Smooth muscle cell (in vitro differentiated cells): ENCODE measurements at regions not wholly inside any gene's neighbourhood (a gene's known extent, or its start where the extent isn't known, plus 50 kb on each side); places are given as distances from the start of the nearest gene placed in this dataset.
A peak's percentile ranks its signal among the peaks of the same experiment; 100 is the strongest.

Experiments
- DNase-seq: peaks from one replicate; lab custom pipeline; 2025; ENCODE audit not compliant: unreplicated experiment; lab: John Stamatoyannopoulos, UW
- H2AFZ ChIP-seq: fragments of 200-600 bp; sonication (generic); 2 replicates; pipeline ENCODE4 v1.6.0; 2016; ENCODE audit warnings: antibody characterized with exemption, low read depth, mild to moderate bottlenecking
- H3F3A ChIP-seq: fragments of 200-600 bp; sonication (generic); 2 replicates; pipeline ENCODE4 v1.6.0; 2017; ENCODE audit warnings: antibody characterized with exemption, low read depth
- H3K27ac ChIP-seq: fragments of 200-600 bp; sonication (generic); 2 replicates; pipeline ENCODE4 v1.5.1; 2016; ENCODE audit warnings: low read depth, mild to moderate bottlenecking
- H3K27me3 ChIP-seq: fragments of 200-600 bp; sonication (generic); 2 replicates; pipeline ENCODE4 v1.6.1; 2016; ENCODE audit warnings: low read depth, mild to moderate bottlenecking
- H3K36me3 ChIP-seq: fragments of 200-600 bp; sonication (generic); 2 replicates; pipeline ENCODE4 v1.5.1; 2016; ENCODE audit warnings: low read depth
- H3K4me1 ChIP-seq: fragments of 200-600 bp; sonication (generic); 2 replicates; pipeline ENCODE4 v1.5.1; 2016; ENCODE audit warnings: low read depth
- H3K4me2 ChIP-seq: fragments of 200-600 bp; sonication (generic); 2 replicates; pipeline ENCODE4 v1.6.0; 2016; ENCODE audit warnings: mild to moderate bottlenecking
- H3K4me3 ChIP-seq: fragments of 200-600 bp; sonication (generic); 2 replicates; pipeline ENCODE4 v1.5.1; 2016; ENCODE audit warnings: mild to moderate bottlenecking
- H3K79me2 ChIP-seq: fragments of 200-600 bp; sonication (generic); 2 replicates; pipeline ENCODE4 v1.6.0; 2016; ENCODE audit warnings: low read depth, mild to moderate bottlenecking
- H3K9ac ChIP-seq: fragments of 200-600 bp; sonication (generic); 2 replicates; pipeline ENCODE4 v1.6.0; 2016; ENCODE audit warnings: low read depth
- H3K9me3 ChIP-seq: fragments of 200-600 bp; sonication (generic); replicated peaks from 2 replicates; pipeline ENCODE4 v1.5.1; 2016; ENCODE audit warnings: low read depth
- H4K20me1 ChIP-seq: fragments of 200-600 bp; sonication (generic); 2 replicates; pipeline ENCODE4 v1.6.0; 2016; ENCODE audit warnings: low read depth
- CTCF ChIP-seq: fragments of 200-600 bp; sonication (generic); IDR thresholded peaks from 2 replicates; pipeline ENCODE4 v1.5.1; 2017; ENCODE audit warnings: borderline replicate concordance, mild to moderate bottlenecking, antibody characterized with exemption; ENCODE audit not compliant: insufficient read depth, poor library complexity, severe bottlenecking
- WGBS: methylation state at CpG from one replicate; pipeline ENCODE4 v1.1.7; 2016; ENCODE audit warnings: low lambda C conversion rate; 5-methylcytosine and 5-hydroxymethylcytosine counted together

DNA sequence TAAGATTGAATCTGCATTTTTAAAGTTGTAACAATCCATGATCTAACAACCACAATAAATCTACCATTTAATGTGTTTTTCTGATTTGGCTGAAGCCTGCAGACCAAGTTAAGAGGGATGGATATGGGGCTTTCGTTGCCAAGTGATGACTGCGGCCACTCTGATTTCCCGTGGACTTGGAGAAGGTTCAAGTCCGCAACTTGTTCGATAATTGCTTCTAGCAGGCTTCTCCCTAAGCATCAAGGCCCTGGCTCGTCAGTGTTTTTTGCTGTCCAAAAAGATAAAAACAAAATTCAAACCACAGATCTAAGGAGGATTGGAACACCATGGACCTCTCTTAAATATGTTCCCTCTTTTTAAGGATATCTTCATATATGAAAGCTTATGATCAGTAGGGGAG, 256.6 kb downstream of the CNTN3 start:
- DNase-seq, result no peak
- no peaks in the 10 kb centered on the region for H3F3A ChIP-seq

DNA sequence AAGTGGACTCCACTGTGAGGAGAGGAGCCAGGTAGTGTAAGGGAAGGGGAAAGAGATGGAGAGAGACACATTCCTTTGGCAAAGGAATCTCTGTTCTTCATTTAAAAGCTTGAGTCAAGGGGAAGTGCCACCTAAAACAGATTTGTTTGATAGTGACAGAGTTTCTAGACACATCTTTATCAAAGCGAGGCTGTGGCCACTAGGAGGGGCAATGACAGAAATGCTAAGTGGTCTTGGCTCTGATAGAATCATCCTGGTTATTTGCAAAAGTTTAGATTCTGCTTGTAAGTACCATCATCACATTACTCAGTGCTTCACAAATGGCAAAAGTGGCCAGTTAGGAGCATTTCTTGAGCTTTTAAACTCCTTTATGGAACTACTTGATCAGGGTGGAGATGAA, 261.4 kb downstream of the CNTN3 start:
- Histone ChIP-seq H3K36me3 (no peaks in the 10 kb centered on the region), H4K20me1 (no peaks in the 10 kb centered on the region), H3K4me2 (no peak overlapping the region), H3K9me3 (no peaks in the 10 kb centered on the region), H3K4me3 (no peak overlapping the region), H3K9ac (no peak overlapping the region), H3K27me3 (no peaks in the 10 kb centered on the region), H3F3A (no peaks in the 10 kb centered on the region), H3K79me2 (no peaks in the 10 kb centered on the region), H2AFZ (no peak overlapping the region), H3K27ac (no peak overlapping the region), H3K4me1 (no peaks in the 10 kb centered on the region)
- no peak for DNase-seq
- TF ChIP-seq CTCF, result peak; percentile 8
- 25% methylated on average over 1 of the region's 1 CpG for WGBS

More for the DNA sequence above, 256.6 kb downstream of the CNTN3 start:
- WGBS, result 91% methylated on average over 6 of the region's 6 CpGs
- H3K27me3 ChIP-seq, result peaks cover 2% of the 10 kb centered on the region
- H3K79me2 ChIP-seq, result no peaks in the 10 kb centered on the region
- no peak overlapping the region for H3K27ac ChIP-seq
- H4K20me1 ChIP-seq, result no peaks in the 10 kb centered on the region
- no peaks in the 10 kb centered on the region for H3K4me1 ChIP-seq
- no peaks in the 10 kb centered on the region for H3K9me3 ChIP-seq
- no peak overlapping the region for H2AFZ ChIP-seq
- no peak overlapping the region for H3K4me2 ChIP-seq
- no peak overlapping the region for H3K9ac ChIP-seq
- no peak overlapping the region for H3K4me3 ChIP-seq
- no peak for TF ChIP-seq CTCF
- no peaks in the 10 kb centered on the region for H3K36me3 ChIP-seq

- Histone ChIP-seq H3K79me2 (no peaks in the 10 kb centered on the region), H3F3A (no peaks in the 10 kb centered on the region), H3K27ac (no peak overlapping the region), H3K4me3 (no peak overlapping the region), H3K9ac (no peak overlapping the region), H3K27me3 (no peaks in the 10 kb centered on the region), H4K20me1 (no peaks in the 10 kb centered on the region), H3K9me3 (no peaks in the 10 kb centered on the region), H2AFZ (no peak overlapping the region), H3K4me1 (no peaks in the 10 kb centered on the region), H3K36me3 (no peaks in the 10 kb centered on the region), H3K4me2 (no peak overlapping the region)
- WGBS, result 91% methylated on average over 1 of the region's 1 CpG
- DNase-seq, result no peak
- TF ChIP-seq CTCF, result no peak
Measured at GRCh38 chr3:74352166-74352565, 262.3 kb downstream of the CNTN3 start.

GRCh38 chr3:74351213-74351612, 263.2 kb downstream of the CNTN3 start:
- no peak overlapping the region for H3K4me2 ChIP-seq
- no peak overlapping the region for H3K4me3 ChIP-seq
- no peaks in the 10 kb centered on the region for H3K9me3 ChIP-seq
- H2AFZ ChIP-seq, result no peak overlapping the region
- no peak for TF ChIP-seq CTCF
- no peaks in the 10 kb centered on the region for H3K36me3 ChIP-seq
- no peaks in the 10 kb centered on the region for H3K4me1 ChIP-seq
- H3K9ac ChIP-seq, result no peak overlapping the region
- H4K20me1 ChIP-seq, result no peaks in the 10 kb centered on the region
- no peak overlapping the region for H3K27ac ChIP-seq
- no peaks in the 10 kb centered on the region for H3K79me2 ChIP-seq
- H3K27me3 ChIP-seq, result no peaks in the 10 kb centered on the region
- DNase-seq, result no peak
- H3F3A ChIP-seq, result no peaks in the 10 kb centered on the region
- 84% methylated on average over 5 of the region's 5 CpGs for WGBS
